Lower leg skin (tissue), 3 donors: ENCODE measurements at regions not wholly inside any gene's neighbourhood (a gene's known extent, or its start where the extent isn't known, plus 50 kb on each side); places are given as distances from the start of the nearest gene placed in this dataset.

ENCODE experiments used
- POLR2A ChIP-seq, 2 donors: fragments of 450-650 bp; IDR thresholded peaks; one replicate each; pipeline ENCODE4 v1.6.1; 2016 to 2017; ENCODE audit warnings: antibody characterized with exemption in 2 of 2, mild to moderate bottlenecking in 1 of 2, moderate library complexity in 1 of 2
- TF ChIP-seq, protein P1 (sequence below), 3 donors: fragments of 450-650 bp; IDR thresholded peaks; one replicate each; pipeline ENCODE4 v1.5.1; 2016; ENCODE audit warnings: antibody characterized with exemption in 3 of 3, mild to moderate bottlenecking in 3 of 3, moderate library complexity in 2 of 3

DNA sequence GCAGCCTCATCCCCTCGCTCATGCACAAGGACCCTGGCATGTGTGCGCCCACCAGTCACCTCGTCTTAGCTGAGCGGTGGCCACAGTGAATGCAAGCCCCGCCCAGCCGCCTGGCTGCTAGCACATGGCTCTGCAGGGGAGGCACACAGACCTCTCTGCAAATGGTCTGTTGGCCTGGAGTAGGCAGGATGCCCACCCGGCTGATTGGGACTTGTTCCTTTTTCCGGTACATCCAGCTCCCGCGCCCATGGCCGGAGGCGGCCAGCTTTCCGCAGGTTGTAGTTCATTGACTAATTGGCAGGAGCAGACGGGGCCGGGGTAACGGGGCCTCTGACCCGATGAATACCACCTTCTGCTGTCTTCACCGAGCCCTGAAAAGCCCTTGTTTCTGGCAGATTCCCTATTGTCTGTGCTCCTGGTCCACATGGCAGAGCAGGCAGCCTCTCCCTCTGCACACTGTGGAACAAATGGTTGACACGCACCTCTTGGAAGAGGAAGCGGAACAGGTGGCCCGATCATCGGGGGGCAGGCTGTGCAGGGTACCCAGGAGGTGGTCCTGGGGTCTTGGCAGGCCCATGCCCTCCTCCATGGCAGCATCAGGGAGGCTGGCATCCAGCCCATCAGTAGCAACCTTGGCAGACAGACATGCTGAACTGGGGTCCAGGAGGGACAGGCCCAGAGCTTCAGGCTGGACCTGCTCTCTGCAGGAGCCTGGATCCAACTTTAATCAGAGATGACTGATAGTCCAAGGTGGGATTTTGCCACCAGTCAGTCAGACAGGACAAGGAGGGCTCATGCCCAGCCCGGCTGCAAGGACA lies 1512.0 kb downstream of the BRD1 start:
- TF ChIP-seq POLR2A (IDR thresholded peaks at IDR 0.05) = no peak
- TF ChIP-seq, protein P1, sequence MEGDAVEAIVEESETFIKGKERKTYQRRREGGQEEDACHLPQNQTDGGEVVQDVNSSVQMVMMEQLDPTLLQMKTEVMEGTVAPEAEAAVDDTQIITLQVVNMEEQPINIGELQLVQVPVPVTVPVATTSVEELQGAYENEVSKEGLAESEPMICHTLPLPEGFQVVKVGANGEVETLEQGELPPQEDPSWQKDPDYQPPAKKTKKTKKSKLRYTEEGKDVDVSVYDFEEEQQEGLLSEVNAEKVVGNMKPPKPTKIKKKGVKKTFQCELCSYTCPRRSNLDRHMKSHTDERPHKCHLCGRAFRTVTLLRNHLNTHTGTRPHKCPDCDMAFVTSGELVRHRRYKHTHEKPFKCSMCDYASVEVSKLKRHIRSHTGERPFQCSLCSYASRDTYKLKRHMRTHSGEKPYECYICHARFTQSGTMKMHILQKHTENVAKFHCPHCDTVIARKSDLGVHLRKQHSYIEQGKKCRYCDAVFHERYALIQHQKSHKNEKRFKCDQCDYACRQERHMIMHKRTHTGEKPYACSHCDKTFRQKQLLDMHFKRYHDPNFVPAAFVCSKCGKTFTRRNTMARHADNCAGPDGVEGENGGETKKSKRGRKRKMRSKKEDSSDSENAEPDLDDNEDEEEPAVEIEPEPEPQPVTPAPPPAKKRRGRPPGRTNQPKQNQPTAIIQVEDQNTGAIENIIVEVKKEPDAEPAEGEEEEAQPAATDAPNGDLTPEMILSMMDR (IDR thresholded peaks at IDR 0.05) = no peak
